Cardiac muscle cell (in vitro differentiated cells and primary cell): ENCODE measurements at regions not wholly inside any gene's neighbourhood (a gene's known extent, or its start where the extent isn't known, plus 50 kb on each side); places are given as distances from the start of the nearest gene placed in this dataset.

Experiments used
- DNase-seq, 2 donors: peaks; one replicate each; pipeline versions ENCODE4 v3.0.0 to v3.0.0-alpha.2; 2010 to 2017; ENCODE audit warnings: low read depth in 1 of 2, low spot score in 1 of 2
- H3K27ac ChIP-seq: fragments of 200-600 bp; sonication (generic); 2 replicates; pipeline ENCODE4 v1.5.1; 2016
- H3K27me3 ChIP-seq: fragments of 200-600 bp; sonication (generic); 2 replicates; pipeline ENCODE4 v1.6.0; 2016; ENCODE audit warnings: control low read depth
- H3K36me3 ChIP-seq: fragments of 200-600 bp; sonication (generic); 2 replicates; pipeline ENCODE4 v1.5.1; 2016; ENCODE audit warnings: control low read depth
- H3K4me1 ChIP-seq: fragments of 200-600 bp; sonication (generic); 2 replicates; pipeline ENCODE4 v1.8.1; 2017; ENCODE audit warnings: low read depth, mild to moderate bottlenecking, mixed run types
- H3K4me3 ChIP-seq: fragments of 200-600 bp; sonication (generic); 2 replicates; pipeline ENCODE4 v1.5.1; 2016; ENCODE audit warnings: mild to moderate bottlenecking
- H3K9me3 ChIP-seq: fragments of 200-600 bp; sonication (generic); 2 replicates; pipeline ENCODE4 v1.5.1; 2017; ENCODE audit warnings: low read depth, mild to moderate bottlenecking, control low read depth
- CTCF ChIP-seq: IDR thresholded peaks from 2 replicates; pipeline ENCODE4 v1.5.1; 2012; ENCODE audit warnings: low read depth, mild to moderate bottlenecking, low read length

DNA sequence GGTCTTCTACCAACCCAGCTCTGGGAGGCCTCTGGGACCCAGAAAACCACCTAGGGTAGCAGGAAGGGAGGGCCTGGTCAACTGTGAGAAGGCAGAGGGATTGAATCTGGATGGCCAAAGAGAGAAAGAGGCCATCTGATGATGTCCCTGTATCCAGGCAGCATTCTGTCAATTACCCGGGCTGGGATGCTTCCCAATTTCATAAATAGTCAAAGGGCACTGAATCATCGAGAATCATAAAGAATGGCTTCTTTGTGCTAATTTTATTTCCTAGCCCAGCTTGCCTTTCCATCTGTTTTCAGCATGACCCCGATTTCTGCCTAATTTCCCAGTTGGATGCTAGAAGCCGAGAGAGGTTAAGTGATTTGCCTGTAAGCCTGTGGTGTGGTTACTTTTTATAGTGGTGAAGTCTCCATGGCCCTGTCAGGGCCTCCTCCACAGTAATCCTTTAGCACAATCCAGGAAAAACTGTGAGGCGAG, 129.2 kb downstream of the FAM43A start:
- Histone ChIP-seq H3K9me3 (no peaks in the 10 kb centered on the region), H3K4me3 (no peak overlapping the region), H3K4me1 (no peaks in the 10 kb centered on the region), H3K27me3 (no peaks in the 10 kb centered on the region), H3K36me3 (no peaks in the 10 kb centered on the region), H3K27ac (no peak overlapping the region)
- DNase-seq, result no peak
- TF ChIP-seq CTCF, result no peak

GRCh38 chr3:194816748-194817591, 131.3 kb downstream of the FAM43A start:
- H3K36me3 ChIP-seq, result no peaks in the 10 kb centered on the region
- no peak for DNase-seq
- no peak for TF ChIP-seq CTCF
- no peaks in the 10 kb centered on the region for H3K27me3 ChIP-seq
- no peak overlapping the region for H3K27ac ChIP-seq
- no peaks in the 10 kb centered on the region for H3K4me1 ChIP-seq
- H3K9me3 ChIP-seq, result no peaks in the 10 kb centered on the region
- no peak overlapping the region for H3K4me3 ChIP-seq

DNA sequence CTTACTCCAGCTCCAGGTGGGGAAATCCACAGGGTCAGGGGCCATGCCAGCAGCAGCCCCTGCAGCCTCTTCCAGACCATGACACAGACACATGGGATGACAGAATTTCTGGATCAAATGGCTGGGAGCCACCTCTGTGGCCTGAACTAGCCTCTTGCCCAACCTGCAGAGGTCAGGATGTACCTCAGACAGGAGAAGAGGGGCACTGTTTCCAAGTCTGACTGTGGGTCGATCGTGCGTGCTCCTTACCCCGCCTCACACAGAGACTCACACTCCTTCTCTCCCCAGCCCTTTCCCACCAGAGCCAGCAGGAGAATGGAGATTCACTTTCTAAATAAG, 131.9 kb downstream of the FAM43A start:
- H3K4me1 ChIP-seq, result no peaks in the 10 kb centered on the region
- no peak overlapping the region for H3K4me3 ChIP-seq
- H3K36me3 ChIP-seq, result no peaks in the 10 kb centered on the region
- TF ChIP-seq CTCF, result no peak
- no peaks in the 10 kb centered on the region for H3K9me3 ChIP-seq
- H3K27ac ChIP-seq, result no peak overlapping the region
- DNase-seq, result no peak
- H3K27me3 ChIP-seq, result no peaks in the 10 kb centered on the region

DNA sequence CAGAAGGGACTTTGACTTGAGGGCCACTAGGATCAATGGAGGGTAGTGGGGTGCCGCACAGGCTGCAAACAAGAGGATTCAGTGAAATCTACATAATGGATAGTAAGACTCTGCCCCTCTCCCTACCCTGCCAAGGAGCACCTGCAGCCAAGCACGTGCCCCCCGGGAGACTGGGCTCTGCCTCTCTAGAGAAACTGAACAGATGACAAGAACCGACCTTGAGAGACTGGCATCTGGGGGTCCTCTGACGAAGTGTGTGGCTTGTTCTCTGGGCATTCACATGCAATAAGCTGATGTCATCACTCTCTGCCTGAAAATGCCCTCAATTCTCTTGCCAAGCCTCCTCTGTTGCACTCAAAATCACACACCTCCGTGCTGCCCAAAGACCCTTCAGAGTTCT, 132.3 kb downstream of the FAM43A start:
- DNase-seq, result no peak

DNA sequence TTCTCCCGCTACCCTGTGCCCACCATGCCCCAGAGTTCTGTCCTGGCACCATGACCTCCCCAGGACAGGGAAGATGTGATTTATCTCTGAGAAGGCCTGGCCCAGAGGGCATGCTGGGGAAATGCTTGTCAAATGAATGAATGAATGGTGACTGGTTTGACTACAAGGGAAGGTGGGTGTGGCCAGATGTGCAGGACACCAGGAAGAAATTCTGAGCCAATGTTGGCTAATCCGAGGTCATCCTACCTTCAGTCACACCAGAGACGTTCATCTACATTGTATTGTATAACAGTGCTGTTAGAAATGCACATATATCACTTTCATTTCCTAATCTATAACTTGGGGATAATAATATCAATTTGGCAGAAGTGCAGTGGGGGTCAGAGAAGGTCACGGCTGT, 138.4 kb downstream of the FAM43A start:
- Histone ChIP-seq H3K27ac (no peak overlapping the region), H3K27me3 (no peaks in the 10 kb centered on the region), H3K9me3 (no peaks in the 10 kb centered on the region), H3K4me1 (peaks cover 23% of the 10 kb centered on the region), H3K36me3 (no peaks in the 10 kb centered on the region), H3K4me3 (no peak overlapping the region)
- no peak for DNase-seq
- TF ChIP-seq CTCF, result no peak

More for the DNA sequence above, 132.3 kb downstream of the FAM43A start:
- no peaks in the 10 kb centered on the region for H3K36me3 ChIP-seq
- TF ChIP-seq CTCF, result no peak
- no peaks in the 10 kb centered on the region for H3K27me3 ChIP-seq
- H3K4me3 ChIP-seq, result no peak overlapping the region
- H3K4me1 ChIP-seq, result no peaks in the 10 kb centered on the region
- H3K27ac ChIP-seq, result no peak overlapping the region
- H3K9me3 ChIP-seq, result no peaks in the 10 kb centered on the region
